Islet precursor cell (in vitro differentiated cells): ENCODE measurements at regions not wholly inside any gene's neighbourhood (a gene's known extent, or its start where the extent isn't known, plus 50 kb on each side); places are given as distances from the start of the nearest gene placed in this dataset.

Source experiments
- DNase-seq: peaks from one replicate; pipeline ENCODE4 v3.0.0-alpha.2; 2018

- DNase-seq: peak; percentile 60
Observed at GRCh38 chr13:79079351-79079839, 326.7 kb downstream of the RBM26 start.

- no peak for DNase-seq
Observed at GRCh38 chr13:79075703-79076102, 330.4 kb downstream of the RBM26 start.

GRCh38 chr13:79070343-79070974 lies 335.6 kb downstream of the RBM26 start:
- DNase-seq: no peak

- DNase-seq: no peak
Observed at GRCh38 chr13:79062291-79062690, 343.8 kb downstream of the RBM26 start.

- no peak for DNase-seq
Observed at GRCh38 chr13:79060216-79060615, 345.8 kb downstream of the RBM26 start.

GRCh38 chr13:79056706-79057105 lies 349.3 kb downstream of the RBM26 start:
- no peak for DNase-seq

- DNase-seq: no peak
Observed at GRCh38 chr13:79051472-79051871, 354.6 kb downstream of the RBM26 start.

GRCh38 chr13:79044415-79044814 lies 361.6 kb downstream of the RBM26 start:
- DNase-seq: no peak

- no peak for DNase-seq
Observed at GRCh38 chr13:79043208-79043607, 362.8 kb downstream of the RBM26 start.

GRCh38 chr13:79037197-79037596 lies 368.9 kb downstream of the RBM26 start:
- no peak for DNase-seq

- DNase-seq: no peak
Observed at GRCh38 chr13:79034341-79034740, 371.7 kb downstream of the RBM26 start.

GRCh38 chr13:79030513-79030912 lies 371.6 kb upstream of the OBI1 start:
- no peak for DNase-seq

GRCh38 chr13:79018166-79018565 lies 359.2 kb upstream of the OBI1 start:
- no peak for DNase-seq

- DNase-seq: no peak
Observed at GRCh38 chr13:79011179-79011578, 352.2 kb upstream of the OBI1 start.

- DNase-seq: no peak
Observed at GRCh38 chr13:79003989-79004898, 345.3 kb upstream of the OBI1 start.

- no peak for DNase-seq
Observed at GRCh38 chr13:78999494-78999893, 340.5 kb upstream of the OBI1 start.

- no peak for DNase-seq
Observed at GRCh38 chr13:78998630-78999315, 339.8 kb upstream of the OBI1 start.

GRCh38 chr13:78997902-78998629 lies 339.1 kb upstream of the OBI1 start:
- DNase-seq: no peak

- no peak for DNase-seq
Observed at GRCh38 chr13:78993792-78994191, 334.8 kb upstream of the OBI1 start.

GRCh38 chr13:78981913-78982312 lies 323.0 kb upstream of the OBI1 start:
- no peak for DNase-seq

- no peak for DNase-seq
Observed at GRCh38 chr13:78979349-78979748, 320.4 kb upstream of the OBI1 start.

GRCh38 chr13:78978381-78978998 lies 319.5 kb upstream of the OBI1 start:
- no peak for DNase-seq
